PC-3 (cell line): ENCODE measurements at regions not wholly inside any gene's neighbourhood (a gene's known extent, or its start where the extent isn't known, plus 50 kb on each side); places are given as distances from the start of the nearest gene placed in this dataset.

ENCODE experiments used
- EZH2 ChIP-seq: fragments of 300-600 bp; sonication (generic); IDR thresholded peaks from one replicate; pipeline ENCODE4 v1.6.1; 2017; ENCODE audit warnings: antibody characterized with exemption, mild to moderate bottlenecking, low read length; ENCODE audit not compliant: unreplicated experiment
- TF ChIP-seq, protein P1 (sequence below): fragments of 300-600 bp; sonication (generic); conservative IDR thresholded peaks from 2 replicates; pipeline ENCODE4 v1.5.1; 2017; ENCODE audit warnings: antibody characterized with exemption, low read depth, mild to moderate bottlenecking, low read length

DNA sequence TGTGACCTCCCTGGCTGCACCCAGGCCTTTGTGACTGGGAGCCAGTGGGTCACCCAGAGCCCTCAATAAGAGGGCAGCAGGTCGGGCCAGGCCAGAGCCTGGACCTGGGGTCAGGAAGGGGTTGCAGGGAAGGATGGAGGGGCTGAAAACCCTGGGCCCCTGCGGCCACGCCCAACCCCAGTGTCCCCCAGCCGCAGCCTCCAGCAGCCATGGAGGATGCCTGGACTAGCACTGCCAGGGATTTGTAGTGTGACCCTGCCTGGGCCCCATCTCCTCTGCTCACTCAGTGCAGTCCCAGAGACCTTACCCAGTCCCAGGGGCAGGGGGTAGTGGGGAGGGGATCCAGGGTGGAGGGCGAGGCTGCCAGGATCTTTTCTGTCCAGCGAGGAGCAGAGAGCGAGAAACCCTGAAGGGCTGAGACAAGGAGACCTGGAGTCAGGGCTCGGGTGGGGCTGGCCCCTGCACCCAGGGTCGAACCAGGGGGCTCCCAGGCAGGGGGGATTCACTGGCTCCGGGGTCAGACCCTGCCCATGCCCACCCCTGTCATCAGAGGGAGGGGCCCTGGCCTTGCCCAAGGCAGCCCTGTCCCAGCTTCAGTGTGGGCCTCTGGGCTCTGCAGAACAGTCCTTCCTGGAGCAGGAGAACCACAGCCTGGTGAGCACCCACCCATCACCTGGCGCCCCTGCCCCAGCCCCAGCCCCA is 187.5 kb downstream of the IGLL1 start:
- TF ChIP-seq, protein P1, sequence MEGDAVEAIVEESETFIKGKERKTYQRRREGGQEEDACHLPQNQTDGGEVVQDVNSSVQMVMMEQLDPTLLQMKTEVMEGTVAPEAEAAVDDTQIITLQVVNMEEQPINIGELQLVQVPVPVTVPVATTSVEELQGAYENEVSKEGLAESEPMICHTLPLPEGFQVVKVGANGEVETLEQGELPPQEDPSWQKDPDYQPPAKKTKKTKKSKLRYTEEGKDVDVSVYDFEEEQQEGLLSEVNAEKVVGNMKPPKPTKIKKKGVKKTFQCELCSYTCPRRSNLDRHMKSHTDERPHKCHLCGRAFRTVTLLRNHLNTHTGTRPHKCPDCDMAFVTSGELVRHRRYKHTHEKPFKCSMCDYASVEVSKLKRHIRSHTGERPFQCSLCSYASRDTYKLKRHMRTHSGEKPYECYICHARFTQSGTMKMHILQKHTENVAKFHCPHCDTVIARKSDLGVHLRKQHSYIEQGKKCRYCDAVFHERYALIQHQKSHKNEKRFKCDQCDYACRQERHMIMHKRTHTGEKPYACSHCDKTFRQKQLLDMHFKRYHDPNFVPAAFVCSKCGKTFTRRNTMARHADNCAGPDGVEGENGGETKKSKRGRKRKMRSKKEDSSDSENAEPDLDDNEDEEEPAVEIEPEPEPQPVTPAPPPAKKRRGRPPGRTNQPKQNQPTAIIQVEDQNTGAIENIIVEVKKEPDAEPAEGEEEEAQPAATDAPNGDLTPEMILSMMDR = no peak
- TF ChIP-seq EZH2 = no peak
